ENCODE measurements at regions not wholly inside any gene's neighbourhood (a gene's known extent, or its start where the extent isn't known, plus 50 kb on each side); places are given as distances from the start of the nearest gene placed in this dataset.

- Histone ChIP-seq H4K20me1 (ENCODE audit: insufficient read depth, low read length) (no peaks in the 10 kb centered on the region), H3K27me3 (ENCODE audit: control insufficient read depth in 1 of 2, insufficient read depth in 2 of 2, low read length in 2 of 2) (no peaks in the 10 kb centered on the region), H3K4me2 (ENCODE audit: low read depth, low read length) (no peak overlapping the region), H3K4me1 (ENCODE audit: insufficient read depth, low read length) (no peaks in the 10 kb centered on the region), H2AFZ (ENCODE audit: low read length) (no peak overlapping the region), H3K9me3 (ENCODE audit: low read length) (no peaks in the 10 kb centered on the region), H3K36me3 (replicated peaks in 1 of 2; ENCODE audit: control insufficient read depth in 1 of 2, insufficient read depth in 2 of 2, low read length in 2 of 2) (no peaks in the 10 kb centered on the region), H3K27ac (ENCODE audit: extremely low read length, insufficient read depth, low read length) (no peak overlapping the region), H3K4me3 (replicated peaks in 1 of 3; ENCODE audit: insufficient read depth in 1 of 3, low read depth in 2 of 3, low read length in 3 of 3) (no peak overlapping the region), H3K79me2 (ENCODE audit: insufficient read depth, low read length) (no peaks in the 10 kb centered on the region), H3K9ac (ENCODE audit: insufficient read depth, low read depth, low read length) (no peak overlapping the region)
- no TSS peak for BruUV-seq (replicated peaks)
- ChIA-PET POLR2A (no interaction called here), CTCF (ENCODE audit: low intra/inter-chr PET ratio, low total read pairs) (no interaction called here)
- ATAC-seq: no peak
- no peak for DNase-seq (ENCODE audit: low spot score)
- TF ChIP-seq ZNF18 (CRISPR knock-in tag; IDR thresholded peaks at IDR 0.05; ENCODE audit: insufficient replicate concordance): no peak
- TF ChIP-seq ZSCAN5A (CRISPR knock-in tag; IDR thresholded peaks at IDR 0.05; ENCODE audit: borderline replicate concordance): no peak
- TF ChIP-seq FOXJ3 (CRISPR knock-in tag; IDR thresholded peaks at IDR 0.05; ENCODE audit: borderline replicate concordance): no peak
- no peak for TF ChIP-seq RFXAP (CRISPR knock-in tag; IDR thresholded peaks at IDR 0.05; ENCODE audit: borderline replicate concordance)
- TF ChIP-seq GMEB1 (CRISPR knock-in tag; IDR thresholded peaks at IDR 0.05; ENCODE audit: borderline replicate concordance): no peak
- no peak for TF ChIP-seq ZNF446 (CRISPR knock-in tag; IDR thresholded peaks at IDR 0.05)
- no peak for TF ChIP-seq ZNF557 (CRISPR knock-in tag; IDR thresholded peaks at IDR 0.05)
- no peak for TF ChIP-seq ZBTB8A (CRISPR knock-in tag; IDR thresholded peaks at IDR 0.05; ENCODE audit: borderline replicate concordance, low read depth)
- TF ChIP-seq ZNF549 (CRISPR knock-in tag; IDR thresholded peaks at IDR 0.05): no peak
- TF ChIP-seq TRAFD1 (CRISPR knock-in tag; IDR thresholded peaks at IDR 0.05; ENCODE audit: borderline replicate concordance): no peak
- TF ChIP-seq ZNF580 (CRISPR knock-in tag; IDR thresholded peaks at IDR 0.05; ENCODE audit: borderline replicate concordance, low read depth): no peak
- in situ Hi-C loops (cut with HindIII; ENCODE audit: extremely low pct_ligation_motif_present, low pct_unique_long_range_greater_than_20kb): no loop called here
- FAIRE-seq: no peak
- intact Hi-C loops (cut with micrococcal nuclease; ENCODE audit: unreplicated experiment): loop anchor here (10.0 kb wide), 1 partner anchor 384 kb away; no protein-coding TSS in a partner anchor
These were observed 106.3 kb upstream of the TNIP3 start for GRCh38 chr4:121270389-121270788.
